Fibroblast of lung (primary cell): ENCODE measurements at regions not wholly inside any gene's neighbourhood (a gene's known extent, or its start where the extent isn't known, plus 50 kb on each side); places are given as distances from the start of the nearest gene placed in this dataset.

Experiments used
- DNase-seq, 2 donors: peaks; one replicate each; pipeline versions ENCODE4 v3.0.0 to v3.0.0-alpha.2; 2010; ENCODE audit warnings: low read depth in 2 of 2
- H2AFZ ChIP-seq: 2 replicates; pipeline ENCODE4 v1.5.1; 2012; ENCODE audit warnings: low read length, control low read depth, inconsistent platforms
- H3K27ac ChIP-seq: 2 replicates; pipeline ENCODE4 v1.5.1; 2011; ENCODE audit warnings: low read length, control low read depth; ENCODE audit not compliant: insufficient read depth
- H3K27me3 ChIP-seq: 2 replicates; pipeline ENCODE4 v1.5.1; 2011; ENCODE audit warnings: mild to moderate bottlenecking, low read length; ENCODE audit not compliant: control insufficient read depth, insufficient read depth
- H3K36me3 ChIP-seq: 2 replicates; pipeline ENCODE4 v1.5.1; 2011; ENCODE audit warnings: low read length; ENCODE audit not compliant: control insufficient read depth, insufficient read depth
- H3K4me1 ChIP-seq: 2 replicates; pipeline ENCODE4 v1.5.1; 2011; ENCODE audit warnings: low read length; ENCODE audit not compliant: control insufficient read depth, insufficient read depth; ENCODE audit errors: extremely low read depth
- H3K4me2 ChIP-seq: 2 replicates; pipeline ENCODE4 v1.5.1; 2011; ENCODE audit warnings: low read length, control low read depth; ENCODE audit not compliant: insufficient read depth; ENCODE audit errors: extremely low read depth
- H3K4me3 ChIP-seq, 4 experiments: fragments of 200-600 bp in 1 of 4; sonication (generic) in 1 of 4; replicated peaks in 1 of 4; 2 replicates each; pipeline ENCODE4 v1.5.1; 2011 to 2016; ENCODE audit warnings: low read length in 4 of 4, low read depth in 3 of 4, mild to moderate bottlenecking in 3 of 4, control low read depth in 2 of 4, inconsistent platforms in 1 of 4, mixed read lengths in 1 of 4; ENCODE audit not compliant: insufficient read depth in 1 of 4; ENCODE audit errors: control extremely low read depth in 1 of 4
- H3K79me2 ChIP-seq: 2 replicates; pipeline ENCODE4 v1.5.1; 2012; ENCODE audit warnings: mild to moderate bottlenecking, low read length, inconsistent platforms; ENCODE audit not compliant: control insufficient read depth, insufficient read depth
- H3K9ac ChIP-seq: 2 replicates; pipeline ENCODE4 v1.5.1; 2011; ENCODE audit warnings: mild to moderate bottlenecking, low read length, control low read depth; ENCODE audit not compliant: insufficient read depth
- H3K9me3 ChIP-seq: 2 replicates; pipeline ENCODE4 v1.5.1; 2012; ENCODE audit warnings: low read depth, low read length; ENCODE audit not compliant: control insufficient read depth, insufficient read depth
- H4K20me1 ChIP-seq: 2 replicates; pipeline ENCODE4 v1.5.1; 2011; ENCODE audit warnings: low read length; ENCODE audit not compliant: control insufficient read depth, insufficient read depth; ENCODE audit errors: extremely low read depth
- CTCF ChIP-seq, 2 donors: IDR thresholded peaks in 1 of 2; conservative IDR thresholded peaks in 1 of 2; 1 replicate in 1 of 2; 2 replicates in 1 of 2; pipeline ENCODE4 v1.5.1; 2011 to 2012; ENCODE audit warnings: low read length in 2 of 2, control low read depth in 1 of 2, inconsistent platforms in 1 of 2, low read depth in 1 of 2, mild to moderate bottlenecking in 1 of 2
- EZH2 ChIP-seq: IDR thresholded peaks from 2 replicates; pipeline ENCODE4 v1.5.1; 2012; ENCODE audit warnings: low read length, control low read depth, mild to moderate bottlenecking; ENCODE audit errors: missing control alignments

DNA sequence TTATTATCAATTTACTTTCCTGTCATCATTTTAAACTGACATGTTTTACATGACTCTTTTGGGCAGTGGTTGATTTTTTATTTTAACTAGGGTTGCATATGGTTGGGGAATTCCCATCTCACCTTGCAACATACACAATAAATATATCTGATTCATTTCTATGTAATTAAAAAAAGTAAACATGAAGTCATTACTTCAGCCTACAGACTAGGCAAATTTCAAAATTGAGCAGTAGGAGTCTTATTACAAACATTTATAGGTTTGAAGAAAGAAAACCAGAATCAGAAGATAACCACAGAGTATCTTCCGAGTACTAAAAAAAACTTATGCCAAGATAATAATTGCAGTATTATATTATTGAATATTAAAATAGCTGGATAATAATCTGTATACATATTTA lies 377.0 kb upstream of the VRK2 start:
- H3K79me2 ChIP-seq, result no peaks in the 10 kb centered on the region
- no peak overlapping the region for H2AFZ ChIP-seq
- H3K36me3 ChIP-seq, result no peaks in the 10 kb centered on the region
- DNase-seq, result no peak
- H3K27ac ChIP-seq, result no peak overlapping the region
- H4K20me1 ChIP-seq, result no peaks in the 10 kb centered on the region
- H3K4me3 ChIP-seq, result no peak overlapping the region
- no peaks in the 10 kb centered on the region for H3K9me3 ChIP-seq
- H3K4me1 ChIP-seq, result no peaks in the 10 kb centered on the region
- no peak overlapping the region for H3K4me2 ChIP-seq
- no peak overlapping the region for H3K9ac ChIP-seq
- H3K27me3 ChIP-seq, result no peaks in the 10 kb centered on the region
- no peak for TF ChIP-seq EZH2
- no peak for TF ChIP-seq CTCF (conservative IDR thresholded peaks at IDR 0.05 in 1 of 2, IDR thresholded peaks at IDR 0.05 in 1 of 2; ENCODE audit: low read depth in 1 of 2, low read length in 2 of 2)

DNA sequence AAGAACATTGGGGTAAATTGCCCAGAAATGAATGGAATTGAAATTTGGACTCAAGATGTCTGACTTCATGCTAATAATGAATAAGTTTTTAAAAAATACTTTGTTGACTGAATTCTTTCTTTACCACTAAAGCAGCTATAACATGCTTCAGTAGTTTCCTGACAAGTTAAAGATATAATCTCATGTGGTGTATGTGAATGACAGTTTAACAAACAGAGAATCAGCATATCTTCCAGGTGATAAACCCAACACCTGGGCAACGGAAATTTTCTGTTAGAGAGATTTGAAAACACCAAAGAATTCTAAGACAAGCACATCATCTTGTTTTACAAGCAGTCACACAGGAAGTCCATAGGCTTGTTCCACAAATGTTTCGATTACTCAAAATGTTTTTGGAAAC lies 372.6 kb upstream of the VRK2 start:
- no peak overlapping the region for H3K4me3 ChIP-seq
- H3K36me3 ChIP-seq, result no peaks in the 10 kb centered on the region
- H3K27ac ChIP-seq, result no peak overlapping the region
- DNase-seq, result no peak
- no peaks in the 10 kb centered on the region for H3K27me3 ChIP-seq
- no peaks in the 10 kb centered on the region for H4K20me1 ChIP-seq
- H2AFZ ChIP-seq, result no peak overlapping the region
- TF ChIP-seq EZH2 (no peak), CTCF (conservative IDR thresholded peaks at IDR 0.05 in 1 of 2, IDR thresholded peaks at IDR 0.05 in 1 of 2; ENCODE audit: low read depth in 1 of 2, low read length in 2 of 2) (no peak)
- no peaks in the 10 kb centered on the region for H3K79me2 ChIP-seq
- H3K9me3 ChIP-seq, result no peaks in the 10 kb centered on the region
- H3K4me2 ChIP-seq, result no peak overlapping the region
- H3K4me1 ChIP-seq, result no peaks in the 10 kb centered on the region
- no peak overlapping the region for H3K9ac ChIP-seq

DNA sequence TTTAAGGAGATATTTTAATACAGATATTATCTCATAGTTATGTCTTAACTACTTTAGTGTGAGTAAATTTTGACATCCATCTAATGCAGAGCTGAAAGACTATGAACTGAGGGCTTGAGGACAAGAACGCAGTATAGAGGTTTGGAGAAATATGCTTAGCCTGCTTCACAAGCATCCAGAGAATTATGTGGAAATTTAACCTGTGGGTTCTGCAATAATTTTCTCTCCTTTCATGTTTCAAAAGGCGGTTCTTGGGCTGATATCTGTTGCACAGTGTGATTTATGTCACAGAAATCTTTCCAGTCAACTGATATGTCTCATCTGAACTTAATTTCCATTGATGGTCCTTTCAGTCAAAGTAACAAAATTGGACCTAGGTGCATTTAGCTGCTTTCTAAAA lies 371.9 kb upstream of the VRK2 start:
- Histone ChIP-seq H2AFZ (no peak overlapping the region), H3K4me1 (no peaks in the 10 kb centered on the region), H3K36me3 (no peaks in the 10 kb centered on the region), H3K27me3 (no peaks in the 10 kb centered on the region), H3K27ac (no peak overlapping the region), H3K9me3 (no peaks in the 10 kb centered on the region), H3K4me2 (no peak overlapping the region), H3K4me3 (no peak overlapping the region), H4K20me1 (no peaks in the 10 kb centered on the region), H3K9ac (no peak overlapping the region), H3K79me2 (no peaks in the 10 kb centered on the region)
- no peak for DNase-seq
- TF ChIP-seq EZH2, result no peak
- TF ChIP-seq CTCF (conservative IDR thresholded peaks at IDR 0.05 in 1 of 2, IDR thresholded peaks at IDR 0.05 in 1 of 2; ENCODE audit: low read depth in 1 of 2, low read length in 2 of 2), result no peak
